Tibial artery (tissue), 4 donors: ENCODE measurements at regions not wholly inside any gene's neighbourhood (a gene's known extent, or its start where the extent isn't known, plus 50 kb on each side); places are given as distances from the start of the nearest gene placed in this dataset.
A peak's percentile ranks its signal among the peaks of the same experiment; 100 is the strongest.

Experiments
- DNase-seq, 2 donors: peaks; one replicate each; pipeline ENCODE4 v3.0.0-alpha.2; 2019
- H3K27ac ChIP-seq, 2 donors: fragments of 200-600 bp; sonication (generic) in 1 of 2; 1 replicate in 1 of 2; 2 replicates in 1 of 2; pipeline ENCODE4 v1.5.1; 2018 to 2019; ENCODE audit warnings: mild to moderate bottlenecking in 1 of 2
- H3K27me3 ChIP-seq, 2 donors: fragments of 200-600 bp; sonication (generic) in 1 of 2; one replicate each; pipeline versions ENCODE4 v1.5.1 to v1.6.0; 2016 to 2019
- H3K36me3 ChIP-seq, 3 donors: fragments of 200-600 bp; sonication (generic) in 2 of 3; one replicate each; pipeline ENCODE4 v1.5.1; 2016 to 2019; ENCODE audit warnings: mild to moderate bottlenecking in 2 of 3
- H3K4me1 ChIP-seq, 4 donors: fragments of 200-600 bp; sonication (generic) in 2 of 4; 1 replicate in 3 of 4; 2 replicates in 1 of 4; pipeline ENCODE4 v1.5.1; 2016 to 2019
- H3K4me3 ChIP-seq, 2 donors: fragments of 200-600 bp; sonication (generic) in 1 of 2; 1 replicate in 1 of 2; 2 replicates in 1 of 2; pipeline ENCODE4 v1.5.1; 2018 to 2019; ENCODE audit warnings: mild to moderate bottlenecking in 2 of 2
- H3K9me3 ChIP-seq, 3 donors: fragments of 200-600 bp; sonication (generic) in 1 of 3; one replicate each; pipeline ENCODE4 v1.5.1; 2016 to 2019
- intact Hi-C: fragments of 100-400 bp; cut with DNase I; formaldehyde crosslinking; loops from one replicate; pipeline ENCODE4 v1.15.0; 2023; ENCODE audit warnings: low total_unique reads
- TF ChIP-seq, protein P1 (sequence below), 2 experiments: fragments of 200-600 bp in 1 of 2; fragments of 450-650 bp in 1 of 2; IDR thresholded peaks; one replicate each; pipeline ENCODE4 v1.5.1; 2017 to 2019; ENCODE audit warnings: antibody characterized with exemption in 2 of 2, mild to moderate bottlenecking in 1 of 2, moderate library complexity in 1 of 2

DNA sequence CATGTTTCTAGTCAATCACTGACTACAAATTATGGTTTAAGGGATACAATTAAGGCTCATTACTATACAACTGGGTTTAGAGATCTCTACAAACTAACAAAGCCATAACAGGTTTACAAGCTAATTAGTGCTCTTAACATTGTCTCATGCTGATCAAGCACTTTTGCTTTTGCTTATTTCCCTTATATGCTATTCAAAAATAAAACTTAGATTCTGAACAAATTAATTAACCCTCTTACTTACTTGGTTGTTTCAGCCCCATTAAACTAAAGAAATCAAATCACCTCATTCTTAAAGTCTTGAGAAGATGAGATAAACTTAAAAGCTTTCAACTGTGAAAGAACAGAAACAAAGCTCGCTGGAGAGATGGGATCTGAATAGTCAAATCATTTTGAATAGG, 2024.5 kb upstream of the ADGRL3 start:
- DNase-seq = no peak
- H3K4me3 ChIP-seq = no peak overlapping the region
- H3K9me3 ChIP-seq = no peaks in the 10 kb centered on the region
- H3K27me3 ChIP-seq = peaks cover 0 to 3% of the 10 kb centered on the region in 2 donors
- no peaks in the 10 kb centered on the region for H3K4me1 ChIP-seq
- TF ChIP-seq, protein P1, sequence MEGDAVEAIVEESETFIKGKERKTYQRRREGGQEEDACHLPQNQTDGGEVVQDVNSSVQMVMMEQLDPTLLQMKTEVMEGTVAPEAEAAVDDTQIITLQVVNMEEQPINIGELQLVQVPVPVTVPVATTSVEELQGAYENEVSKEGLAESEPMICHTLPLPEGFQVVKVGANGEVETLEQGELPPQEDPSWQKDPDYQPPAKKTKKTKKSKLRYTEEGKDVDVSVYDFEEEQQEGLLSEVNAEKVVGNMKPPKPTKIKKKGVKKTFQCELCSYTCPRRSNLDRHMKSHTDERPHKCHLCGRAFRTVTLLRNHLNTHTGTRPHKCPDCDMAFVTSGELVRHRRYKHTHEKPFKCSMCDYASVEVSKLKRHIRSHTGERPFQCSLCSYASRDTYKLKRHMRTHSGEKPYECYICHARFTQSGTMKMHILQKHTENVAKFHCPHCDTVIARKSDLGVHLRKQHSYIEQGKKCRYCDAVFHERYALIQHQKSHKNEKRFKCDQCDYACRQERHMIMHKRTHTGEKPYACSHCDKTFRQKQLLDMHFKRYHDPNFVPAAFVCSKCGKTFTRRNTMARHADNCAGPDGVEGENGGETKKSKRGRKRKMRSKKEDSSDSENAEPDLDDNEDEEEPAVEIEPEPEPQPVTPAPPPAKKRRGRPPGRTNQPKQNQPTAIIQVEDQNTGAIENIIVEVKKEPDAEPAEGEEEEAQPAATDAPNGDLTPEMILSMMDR (IDR thresholded peaks at IDR 0.05) = no peak
- H3K36me3 ChIP-seq = no peaks in the 10 kb centered on the region
- no peak overlapping the region for H3K27ac ChIP-seq
- intact Hi-C loops = no loop called here

DNA sequence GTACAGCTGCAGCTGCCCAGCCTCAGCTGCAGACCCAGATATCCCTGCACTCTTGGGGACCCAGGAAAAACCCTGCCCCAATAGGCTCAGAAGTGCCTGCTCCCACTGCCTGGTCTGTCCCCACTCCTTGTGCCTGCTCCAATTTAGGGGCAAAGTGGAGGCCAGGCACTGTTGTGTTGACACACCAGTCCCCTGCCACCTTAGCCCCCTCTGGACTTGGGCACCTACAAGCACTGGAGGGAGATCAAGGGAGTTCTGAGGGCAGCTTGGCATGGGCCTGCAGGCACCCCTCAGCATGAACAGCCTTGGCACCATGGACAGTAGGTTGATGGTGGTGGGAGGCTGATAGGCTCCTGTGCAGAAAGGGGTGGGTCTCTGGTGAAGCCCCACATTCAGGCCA, 2020.8 kb upstream of the ADGRL3 start:
- TF ChIP-seq, protein P1 (IDR thresholded peaks at IDR 0.05) = no peak
- H3K9me3 ChIP-seq = no peaks in the 10 kb centered on the region
- peaks cover 0 to 3% of the 10 kb centered on the region in 2 donors for H3K27me3 ChIP-seq
- no peak overlapping the region for H3K27ac ChIP-seq
- H3K36me3 ChIP-seq = no peaks in the 10 kb centered on the region
- H3K4me3 ChIP-seq = no peak overlapping the region
- no peaks in the 10 kb centered on the region for H3K4me1 ChIP-seq
- intact Hi-C loops = no loop called here
- DNase-seq = no peak

DNA sequence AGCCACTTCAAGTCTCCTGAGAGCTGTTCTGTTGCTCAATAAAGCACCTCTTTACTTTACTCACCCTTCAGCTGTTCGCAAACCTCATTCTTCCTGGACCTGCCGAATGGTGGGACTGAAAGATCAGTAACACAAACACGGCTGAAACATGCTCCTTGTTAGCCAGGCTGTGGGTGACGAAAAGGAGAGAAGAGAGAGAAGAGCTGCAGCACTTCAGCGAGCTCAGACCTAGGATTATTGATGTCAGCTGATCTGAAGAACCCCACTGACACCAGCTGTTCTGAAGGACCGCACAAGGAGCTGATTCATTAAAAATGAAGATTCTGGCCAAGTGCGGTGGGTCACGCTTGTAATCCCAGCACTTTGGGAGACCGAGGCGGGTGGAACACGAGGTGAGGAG, 2020.0 kb upstream of the ADGRL3 start:
- TF ChIP-seq, protein P1 (IDR thresholded peaks at IDR 0.05) = no peak
- Histone ChIP-seq H3K4me1 (no peaks in the 10 kb centered on the region), H3K27ac (no peak overlapping the region), H3K36me3 (no peaks in the 10 kb centered on the region), H3K4me3 (no peak overlapping the region), H3K27me3 (peaks cover 0 to 3% of the 10 kb centered on the region in 2 donors), H3K9me3 (no peaks in the 10 kb centered on the region)
- intact Hi-C loops = no loop called here
- DNase-seq = no peak

DNA sequence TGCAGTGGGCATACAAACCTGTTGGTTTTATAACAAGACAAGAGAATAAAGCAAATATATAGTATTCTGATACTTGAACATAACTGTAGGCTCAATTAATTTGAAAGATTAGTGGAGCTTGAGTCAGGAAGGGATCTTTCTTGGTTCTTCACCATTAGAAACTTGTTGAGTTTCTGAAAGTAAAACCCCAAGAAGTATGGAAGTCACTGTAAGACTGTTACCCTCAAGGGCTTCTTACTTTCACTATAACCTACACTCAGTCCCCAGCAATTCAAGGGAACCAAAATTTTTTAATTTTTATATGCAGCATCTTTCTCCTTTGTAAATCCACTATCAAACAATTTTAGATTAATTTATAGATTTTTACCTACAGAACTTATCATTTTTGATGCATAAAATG, 2019.2 kb upstream of the ADGRL3 start:
- Histone ChIP-seq H3K4me3 (no peak overlapping the region), H3K4me1 (no peaks in the 10 kb centered on the region), H3K36me3 (no peaks in the 10 kb centered on the region), H3K9me3 (no peaks in the 10 kb centered on the region), H3K27ac (no peak overlapping the region), H3K27me3 (peaks cover 0 to 3% of the 10 kb centered on the region in 2 donors)
- TF ChIP-seq, protein P1 (IDR thresholded peaks at IDR 0.05) = no peak
- intact Hi-C loops = no loop called here
- no peak for DNase-seq

DNA sequence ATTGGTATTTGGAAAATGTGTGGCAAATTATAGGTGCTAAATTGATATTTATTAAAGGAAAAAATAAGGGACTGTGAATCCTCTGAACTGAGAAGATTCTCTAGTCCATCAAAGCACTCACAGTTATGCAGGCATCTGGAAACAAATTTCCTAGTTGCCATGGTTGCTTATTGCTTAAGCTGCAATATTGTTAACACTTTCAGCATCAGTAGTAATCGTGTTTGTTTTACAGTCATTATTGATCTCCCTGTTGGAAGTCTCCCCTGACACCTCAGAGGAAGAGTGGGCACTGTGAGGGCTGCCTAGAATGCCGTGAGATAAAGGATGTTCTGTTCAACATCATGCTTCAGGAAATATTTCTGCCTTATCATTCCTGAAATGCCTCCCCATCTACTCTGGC, 2004.3 kb upstream of the ADGRL3 start:
- intact Hi-C loops = no loop called here
- no peaks in the 10 kb centered on the region for H3K36me3 ChIP-seq
- no peak for DNase-seq
- peaks cover 0 to 36% (median 7%) of the 10 kb centered on the region in 4 donors for H3K4me1 ChIP-seq
- TF ChIP-seq, protein P1 (IDR thresholded peaks at IDR 0.05) = no peak
- no peaks in the 10 kb centered on the region for H3K27me3 ChIP-seq
- H3K4me3 ChIP-seq = no peak overlapping the region
- H3K27ac ChIP-seq = peak overlapping the region in 1 of 2 donors; percentile 7
- no peaks in the 10 kb centered on the region for H3K9me3 ChIP-seq

DNA sequence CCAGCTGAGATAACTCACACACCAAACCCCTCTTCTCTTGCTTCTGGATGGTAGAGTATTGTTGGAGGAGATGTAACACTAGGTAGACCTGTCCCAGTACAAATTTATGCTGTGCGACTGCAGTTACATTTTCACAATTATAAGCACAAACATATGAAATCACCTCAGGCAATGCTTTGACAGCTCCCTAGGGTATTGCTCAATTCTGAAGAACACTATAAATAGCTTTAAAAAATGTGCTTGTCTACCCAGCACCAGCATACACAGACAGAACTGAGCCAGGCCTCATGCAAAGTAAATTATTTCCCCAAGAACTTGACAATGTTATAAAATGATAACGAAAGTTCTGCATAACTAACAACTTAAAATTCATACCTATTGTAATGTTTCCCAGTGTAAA, 1999.1 kb upstream of the ADGRL3 start:
- H3K27me3 ChIP-seq = no peaks in the 10 kb centered on the region
- TF ChIP-seq, protein P1 (IDR thresholded peaks at IDR 0.05) = no peak
- H3K9me3 ChIP-seq = no peaks in the 10 kb centered on the region
- no peak for DNase-seq
- peak overlapping the region; percentile 26 to 33 for H3K4me3 ChIP-seq
- peak overlapping the region; percentile 54 to 56 for H3K27ac ChIP-seq
- intact Hi-C loops = no loop called here
- peaks cover 0 to 23% (median 4%) of the 10 kb centered on the region in 4 donors for H3K4me1 ChIP-seq
- no peaks in the 10 kb centered on the region for H3K36me3 ChIP-seq
